ENCODE measurements at regions not wholly inside any gene's neighbourhood (a gene's known extent, or its start where the extent isn't known, plus 50 kb on each side); places are given as distances from the start of the nearest gene placed in this dataset.

- TF ChIP-seq CTCF (CRISPR knock-in tag; IDR thresholded peaks at IDR 0.05): no peak
- no peak for TF ChIP-seq ATF6 (CRISPR knock-in tag; conservative IDR thresholded peaks at IDR 0.05)
- no peak for TF ChIP-seq SMAD3 (CRISPR knock-in tag; IDR thresholded peaks at IDR 0.05)
- no peak for TF ChIP-seq NCOA1 (CRISPR knock-in tag; IDR thresholded peaks at IDR 0.05)
Measured at GRCh38 chr9:101792475-101792874, 54.0 kb upstream of the GRIN3A start.

Data from HepG2 (cell line).